ENCODE measurements at regions not wholly inside any gene's neighbourhood (a gene's known extent, or its start where the extent isn't known, plus 50 kb on each side); places are given as distances from the start of the nearest gene placed in this dataset.

DNA sequence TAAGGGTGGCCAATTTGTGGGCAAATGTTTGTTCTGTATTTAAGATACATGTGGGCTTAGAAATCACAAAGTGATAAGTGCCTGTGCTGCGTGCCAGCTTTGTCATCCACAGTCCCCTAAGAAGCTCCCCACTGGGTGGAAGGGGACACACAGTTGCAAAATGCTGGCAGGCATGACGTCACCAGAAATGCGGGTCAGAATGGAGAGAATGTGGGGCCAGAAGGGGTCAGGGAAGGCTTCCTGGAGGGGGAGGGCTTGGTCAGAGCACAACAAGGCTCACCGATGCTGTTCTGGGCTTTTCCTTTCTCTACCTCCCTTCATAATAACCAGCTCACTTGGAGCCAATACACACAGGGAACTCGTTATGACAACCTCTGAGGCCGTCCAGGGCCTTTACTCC, 207.3 kb downstream of the URI1 start:
- no peaks in the 10 kb centered on the region for H3K4me1 ChIP-seq (ENCODE audit: control insufficient read depth, insufficient read depth, low read length)
- H3K36me3 ChIP-seq (ENCODE audit: control insufficient read depth, insufficient read depth, low read length), result no peaks in the 10 kb centered on the region
- WGBS, 2 experiments, result 71 to 74% methylated on average over 6 of the region's 6 CpGs
- H3K27ac ChIP-seq (ENCODE audit: insufficient read depth, low read depth, low read length, poor library complexity, severe bottlenecking), result no peak overlapping the region
- H3K27me3 ChIP-seq (ENCODE audit: control insufficient read depth, insufficient read depth, low read length, poor library complexity, severe bottlenecking), result no peaks in the 10 kb centered on the region
- H3K4me3 ChIP-seq (ENCODE audit: insufficient read depth, low read depth, low read length), result no peak overlapping the region
- H3K9me3 ChIP-seq (ENCODE audit: control insufficient read depth, low read length), result no peaks in the 10 kb centered on the region

DNA sequence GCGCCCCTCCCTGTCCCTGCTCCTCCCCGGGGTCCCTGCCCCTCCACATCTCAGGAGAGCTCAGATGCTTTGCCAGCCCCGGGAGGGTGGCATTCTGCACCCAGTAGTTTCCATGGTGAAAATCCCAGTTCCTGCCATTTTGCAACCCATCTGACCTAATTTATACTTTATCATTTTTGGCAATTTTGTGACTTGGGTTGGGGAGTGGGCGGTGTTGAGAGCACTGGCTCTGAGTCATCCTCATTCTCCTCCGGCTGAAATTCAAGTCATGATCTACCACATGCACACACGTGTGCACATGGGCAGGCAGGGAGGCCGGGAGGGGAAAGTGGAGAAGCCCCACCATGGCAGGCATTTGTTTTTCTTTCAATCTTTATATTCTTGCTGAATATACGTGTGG, 208.6 kb downstream of the URI1 start:
- Histone ChIP-seq H3K27ac (ENCODE audit: insufficient read depth, low read depth, low read length, poor library complexity, severe bottlenecking) (no peak overlapping the region), H3K4me1 (ENCODE audit: control insufficient read depth, insufficient read depth, low read length) (no peaks in the 10 kb centered on the region), H3K4me3 (ENCODE audit: insufficient read depth, low read depth, low read length) (no peak overlapping the region), H3K9me3 (ENCODE audit: control insufficient read depth, low read length) (no peaks in the 10 kb centered on the region), H3K36me3 (ENCODE audit: control insufficient read depth, insufficient read depth, low read length) (no peaks in the 10 kb centered on the region), H3K27me3 (ENCODE audit: control insufficient read depth, insufficient read depth, low read length, poor library complexity, severe bottlenecking) (no peaks in the 10 kb centered on the region)
- 89 to 91% methylated on average over 7 of the region's 8 CpGs for WGBS, 2 experiments

DNA sequence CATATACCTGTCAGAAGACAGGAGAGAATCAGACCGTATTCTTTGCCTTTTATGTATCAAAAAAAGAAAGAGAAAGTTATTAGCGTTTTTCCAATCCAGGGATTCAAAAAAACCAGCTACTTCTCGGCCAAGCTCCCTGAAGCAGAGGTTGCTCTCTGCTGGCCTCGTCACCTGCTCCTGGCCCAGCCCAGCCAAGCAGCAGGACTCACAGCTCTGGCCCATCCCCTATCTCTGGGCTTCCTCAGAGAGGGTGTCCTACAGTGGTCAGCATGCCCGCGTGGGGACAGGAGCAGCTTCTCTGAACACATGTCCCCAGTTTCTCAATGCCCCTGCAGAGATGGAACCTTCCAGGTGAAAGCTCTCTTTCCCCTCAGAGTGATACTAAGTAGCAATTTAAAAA, 209.0 kb downstream of the URI1 start:
- no peak overlapping the region for H3K27ac ChIP-seq (ENCODE audit: insufficient read depth, low read depth, low read length, poor library complexity, severe bottlenecking)
- H3K36me3 ChIP-seq (ENCODE audit: control insufficient read depth, insufficient read depth, low read length), result no peaks in the 10 kb centered on the region
- H3K9me3 ChIP-seq (ENCODE audit: control insufficient read depth, low read length), result no peaks in the 10 kb centered on the region
- H3K4me1 ChIP-seq (ENCODE audit: control insufficient read depth, insufficient read depth, low read length), result no peaks in the 10 kb centered on the region
- no peak overlapping the region for H3K4me3 ChIP-seq (ENCODE audit: insufficient read depth, low read depth, low read length)
- no peaks in the 10 kb centered on the region for H3K27me3 ChIP-seq (ENCODE audit: control insufficient read depth, insufficient read depth, low read length, poor library complexity, severe bottlenecking)
- WGBS, 2 experiments, result 76% methylated on average over 6 of the region's 6 CpGs

GRCh38 chr19:30152510-30153291, 210.7 kb downstream of the URI1 start:
- Histone ChIP-seq H3K4me1 (ENCODE audit: control insufficient read depth, insufficient read depth, low read length) (no peaks in the 10 kb centered on the region), H3K4me3 (ENCODE audit: insufficient read depth, low read depth, low read length) (no peak overlapping the region), H3K27ac (ENCODE audit: insufficient read depth, low read depth, low read length, poor library complexity, severe bottlenecking) (no peak overlapping the region), H3K36me3 (ENCODE audit: control insufficient read depth, insufficient read depth, low read length) (no peaks in the 10 kb centered on the region), H3K27me3 (ENCODE audit: control insufficient read depth, insufficient read depth, low read length, poor library complexity, severe bottlenecking) (no peaks in the 10 kb centered on the region), H3K9me3 (ENCODE audit: control insufficient read depth, low read length) (no peaks in the 10 kb centered on the region)
- WGBS, 2 experiments, result 90 to 92% methylated on average over 10 of the region's 10 CpGs

DNA sequence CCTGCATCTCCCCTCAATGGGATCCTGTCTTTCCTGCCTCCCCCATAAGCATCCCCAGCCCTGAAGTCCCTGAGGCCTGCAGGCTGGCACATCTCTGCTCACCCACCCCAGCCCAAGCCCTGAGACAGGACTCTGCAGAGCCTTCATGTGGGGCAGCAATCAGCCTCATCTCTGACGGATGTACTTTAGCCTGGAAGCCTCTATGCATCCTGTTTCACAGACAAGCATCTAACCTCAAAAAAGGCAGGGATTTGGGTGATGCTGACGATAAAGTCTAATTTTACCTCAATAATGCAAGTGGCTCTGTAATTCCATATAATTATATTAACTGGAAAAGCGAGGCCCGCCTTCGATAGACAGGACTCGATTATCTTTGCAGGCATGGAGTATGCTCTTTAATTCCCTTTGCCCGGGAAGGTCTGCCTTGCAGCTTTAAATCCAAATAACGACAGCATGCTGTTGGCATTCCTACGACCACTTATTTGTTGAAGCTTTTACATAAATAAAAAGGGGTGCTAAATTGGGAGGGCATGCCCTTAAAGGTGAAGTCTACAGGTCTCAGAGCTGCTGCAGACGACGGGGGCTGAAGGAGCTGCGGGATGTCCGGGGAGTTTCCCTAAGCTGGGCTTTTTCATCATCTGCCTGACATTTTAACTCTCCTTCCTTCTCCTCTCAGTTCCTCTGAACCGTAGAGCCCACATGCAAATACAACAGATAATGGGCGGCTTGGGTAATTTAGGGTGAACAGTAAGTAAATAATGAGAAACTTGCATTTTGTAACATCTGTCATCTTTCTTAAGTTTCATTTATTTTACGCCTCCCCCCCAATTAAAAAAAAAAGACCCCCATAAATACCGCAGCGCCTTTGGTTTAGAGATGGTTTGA, 211.5 kb downstream of the URI1 start:
- Histone ChIP-seq H3K36me3 (ENCODE audit: control insufficient read depth, insufficient read depth, low read length) (no peaks in the 10 kb centered on the region), H3K4me1 (ENCODE audit: control insufficient read depth, insufficient read depth, low read length) (no peaks in the 10 kb centered on the region), H3K4me3 (ENCODE audit: insufficient read depth, low read depth, low read length) (no peak overlapping the region), H3K27ac (ENCODE audit: insufficient read depth, low read depth, low read length, poor library complexity, severe bottlenecking) (no peak overlapping the region), H3K27me3 (ENCODE audit: control insufficient read depth, insufficient read depth, low read length, poor library complexity, severe bottlenecking) (no peaks in the 10 kb centered on the region), H3K9me3 (ENCODE audit: control insufficient read depth, low read length) (no peaks in the 10 kb centered on the region)
- 83 to 85% methylated on average over 12 to 15 of the region's 18 CpGs for WGBS, 2 experiments

- Histone ChIP-seq H3K27me3 (ENCODE audit: control insufficient read depth, insufficient read depth, low read length, poor library complexity, severe bottlenecking) (no peaks in the 10 kb centered on the region), H3K9me3 (ENCODE audit: control insufficient read depth, low read length) (no peaks in the 10 kb centered on the region), H3K4me3 (ENCODE audit: insufficient read depth, low read depth, low read length) (no peak overlapping the region), H3K36me3 (ENCODE audit: control insufficient read depth, insufficient read depth, low read length) (no peaks in the 10 kb centered on the region), H3K4me1 (ENCODE audit: control insufficient read depth, insufficient read depth, low read length) (no peaks in the 10 kb centered on the region), H3K27ac (ENCODE audit: insufficient read depth, low read depth, low read length, poor library complexity, severe bottlenecking) (no peak overlapping the region)
- WGBS, 2 experiments, result 96 to 97% methylated on average over 7 to 8 of the region's 8 CpGs
Observed at GRCh38 chr19:30154410-30154809, 212.4 kb downstream of the URI1 start.

GRCh38 chr19:30155381-30156200, 213.6 kb downstream of the URI1 start:
- Histone ChIP-seq H3K27me3 (ENCODE audit: control insufficient read depth, insufficient read depth, low read length, poor library complexity, severe bottlenecking) (no peaks in the 10 kb centered on the region), H3K4me1 (ENCODE audit: control insufficient read depth, insufficient read depth, low read length) (no peaks in the 10 kb centered on the region), H3K4me3 (ENCODE audit: insufficient read depth, low read depth, low read length) (no peak overlapping the region), H3K36me3 (ENCODE audit: control insufficient read depth, insufficient read depth, low read length) (no peaks in the 10 kb centered on the region), H3K9me3 (ENCODE audit: control insufficient read depth, low read length) (no peaks in the 10 kb centered on the region), H3K27ac (ENCODE audit: insufficient read depth, low read depth, low read length, poor library complexity, severe bottlenecking) (no peak overlapping the region)
- WGBS, 2 experiments, result 91 to 92% methylated on average over 21 of the region's 21 CpGs

DNA sequence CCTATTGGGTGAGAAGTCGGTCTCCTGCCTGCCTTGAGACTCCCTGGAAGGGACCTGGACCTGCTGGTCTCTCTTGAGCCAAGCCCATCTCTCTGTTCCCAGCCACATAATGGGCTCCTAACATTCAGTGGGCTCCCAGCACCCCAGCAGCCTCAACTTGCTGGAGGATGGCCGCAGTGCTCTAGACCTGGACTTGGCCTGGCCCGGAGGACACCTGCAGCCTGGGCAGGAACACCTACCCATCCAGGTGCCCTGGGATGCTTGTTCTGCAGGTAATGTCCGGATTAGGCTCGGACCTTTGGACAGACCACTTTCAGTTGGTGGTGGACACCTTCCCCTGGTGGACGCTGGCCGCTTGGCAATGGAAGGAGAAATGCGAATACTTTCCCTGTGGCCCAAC, 214.6 kb downstream of the URI1 start:
- no peaks in the 10 kb centered on the region for H3K27me3 ChIP-seq (ENCODE audit: control insufficient read depth, insufficient read depth, low read length, poor library complexity, severe bottlenecking)
- no peaks in the 10 kb centered on the region for H3K4me1 ChIP-seq (ENCODE audit: control insufficient read depth, insufficient read depth, low read length)
- WGBS, 2 experiments, result 94 to 95% methylated on average over 8 of the region's 8 CpGs
- H3K27ac ChIP-seq (ENCODE audit: insufficient read depth, low read depth, low read length, poor library complexity, severe bottlenecking), result no peak overlapping the region
- H3K36me3 ChIP-seq (ENCODE audit: control insufficient read depth, insufficient read depth, low read length), result no peaks in the 10 kb centered on the region
- H3K4me3 ChIP-seq (ENCODE audit: insufficient read depth, low read depth, low read length), result no peak overlapping the region
- no peaks in the 10 kb centered on the region for H3K9me3 ChIP-seq (ENCODE audit: control insufficient read depth, low read length)

DNA sequence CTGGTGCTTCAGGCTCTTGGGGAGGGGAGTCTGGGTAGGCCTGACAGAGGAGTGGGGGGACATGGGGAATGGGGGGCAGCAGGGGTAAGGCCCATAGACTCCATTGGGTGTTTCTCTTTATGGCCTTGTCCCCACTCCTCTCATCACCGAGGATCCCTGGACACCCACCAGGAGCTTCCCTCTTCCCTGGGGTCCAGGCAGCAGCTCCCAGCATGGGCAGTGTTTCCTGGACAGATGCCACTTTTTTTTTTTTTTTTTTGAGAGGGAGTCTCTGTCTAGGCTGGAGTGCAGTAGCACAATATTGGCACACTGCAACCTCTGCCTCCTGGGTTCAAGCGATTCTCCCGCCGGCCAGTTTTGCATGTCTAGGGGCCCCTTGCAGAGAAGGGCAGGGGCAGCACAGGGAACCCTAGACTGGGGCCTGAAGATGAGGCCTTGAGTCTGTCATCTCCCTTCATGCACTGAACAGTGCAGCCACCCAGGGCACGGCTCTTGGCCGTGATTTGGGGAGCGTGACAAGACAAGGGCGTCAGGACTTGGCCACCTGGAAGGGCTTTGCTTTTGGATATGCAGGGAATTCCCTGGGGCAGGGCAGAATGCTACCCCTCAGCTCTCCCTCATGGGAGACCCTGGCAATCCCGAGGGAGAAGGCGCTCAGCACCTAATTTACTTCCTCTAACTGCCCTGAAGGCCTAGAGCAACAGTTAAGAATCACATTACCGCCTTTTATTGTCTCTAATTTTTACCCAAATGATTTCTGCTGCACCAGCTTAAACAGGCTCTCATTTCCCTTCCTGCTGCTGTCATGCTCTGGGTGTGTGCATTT, 213.9 kb upstream of the ZNF536 start:
- Histone ChIP-seq H3K4me1 (ENCODE audit: control insufficient read depth, insufficient read depth, low read length) (no peaks in the 10 kb centered on the region), H3K27me3 (ENCODE audit: control insufficient read depth, insufficient read depth, low read length, poor library complexity, severe bottlenecking) (no peaks in the 10 kb centered on the region), H3K27ac (ENCODE audit: insufficient read depth, low read depth, low read length, poor library complexity, severe bottlenecking) (no peak overlapping the region), H3K9me3 (ENCODE audit: control insufficient read depth, low read length) (no peaks in the 10 kb centered on the region), H3K36me3 (ENCODE audit: control insufficient read depth, insufficient read depth, low read length) (no peaks in the 10 kb centered on the region), H3K4me3 (ENCODE audit: insufficient read depth, low read depth, low read length) (no peak overlapping the region)
- 91 to 92% methylated on average over 11 of the region's 11 CpGs for WGBS, 2 experiments

Measured in ectodermal cell (in vitro differentiated cells).